SK-N-SH treated with all-trans-retinoic acid at 6 μM for 48 hours (cell line): ENCODE measurements at regions not wholly inside any gene's neighbourhood (a gene's known extent, or its start where the extent isn't known, plus 50 kb on each side); places are given as distances from the start of the nearest gene placed in this dataset.

Experiments used
- ARNTL ChIP-seq: fragments of 450-650 bp; formaldehyde crosslinking; IDR thresholded peaks from 2 replicates; pipeline ENCODE4 v1.5.0; 2020; ENCODE audit warnings: low read depth, mild to moderate bottlenecking, moderate library complexity, borderline replicate concordance
- CSDC2 ChIP-seq: fragments of 250-450 bp; sonication (Bioruptor Pico); IDR thresholded peaks from 2 replicates; pipeline ENCODE4 v1.5.0; 2020; ENCODE audit warnings: mild to moderate bottlenecking, moderate library complexity
- CSRNP3 ChIP-seq: fragments of 250-450 bp; sonication (Bioruptor Pico); IDR thresholded peaks from 2 replicates; pipeline ENCODE4 v1.5.1; 2021; ENCODE audit warnings: mild to moderate bottlenecking, moderate library complexity
- GLIS3 ChIP-seq: fragments of 250-450 bp; sonication (Bioruptor Pico); IDR thresholded peaks from 2 replicates; pipeline ENCODE4 v1.5.0; 2020; ENCODE audit warnings: mild to moderate bottlenecking, moderate library complexity
- ISL1 ChIP-seq: fragments of 250-450 bp; sonication (Bioruptor Pico); IDR thresholded peaks from 2 replicates; pipeline ENCODE4 v2.1.2; 2022; ENCODE audit warnings: mild to moderate bottlenecking, moderate library complexity
- POU6F1 ChIP-seq: fragments of 250-450 bp; sonication (Bioruptor Pico); IDR thresholded peaks from 2 replicates; pipeline ENCODE4 v1.8.0; 2021; ENCODE audit warnings: low read depth, mild to moderate bottlenecking, moderate library complexity, borderline replicate concordance
- PPARA ChIP-seq: fragments of 250-450 bp; sonication (Bioruptor Pico); IDR thresholded peaks from 2 replicates; pipeline ENCODE4 v1.5.0; 2020; ENCODE audit warnings: mild to moderate bottlenecking, borderline replicate concordance
- RARB ChIP-seq: fragments of 250-450 bp; sonication (Bioruptor Pico); IDR thresholded peaks from 2 replicates; pipeline ENCODE4 v1.8.0; 2021; ENCODE audit warnings: mild to moderate bottlenecking, moderate library complexity
- SNAI2 ChIP-seq: fragments of 250-450 bp; sonication (Bioruptor Pico); IDR thresholded peaks from 2 replicates; pipeline ENCODE4 v1.5.0; 2020; ENCODE audit warnings: mild to moderate bottlenecking, moderate library complexity
- TCF4 ChIP-seq: fragments of 250-450 bp; sonication (Bioruptor Pico); IDR thresholded peaks from 2 replicates; pipeline ENCODE4 v1.8.0; 2021; ENCODE audit warnings: mild to moderate bottlenecking, moderate library complexity, borderline replicate concordance
- ZNF565 ChIP-seq: fragments of 450-650 bp; formaldehyde crosslinking; conservative IDR thresholded peaks from 2 replicates; pipeline ENCODE4 v1.5.0; 2020; ENCODE audit warnings: low read depth, mild to moderate bottlenecking, moderate library complexity
- ZNF8 ChIP-seq: fragments of 450-650 bp; formaldehyde crosslinking; IDR thresholded peaks from 2 replicates; pipeline ENCODE4 v1.5.0; 2020; ENCODE audit warnings: mild to moderate bottlenecking, moderate library complexity
- TF ChIP-seq, protein P1 (sequence below): fragments of 250-450 bp; sonication (Bioruptor Pico); IDR thresholded peaks from 2 replicates; pipeline ENCODE4 v1.8.0; 2020; ENCODE audit warnings: mild to moderate bottlenecking, moderate library complexity, borderline replicate concordance

GRCh38 chr16:46482895-46483294 is 138.3 kb downstream of the SHCBP1 start:
- TF ChIP-seq TCF4 (no peak), GLIS3 (CRISPR knock-in tag) (no peak), CSDC2 (CRISPR knock-in tag) (no peak), POU6F1 (CRISPR knock-in tag) (no peak), ARNTL (CRISPR knock-in tag) (no peak), SNAI2 (CRISPR knock-in tag) (no peak), ZNF565 (CRISPR knock-in tag) (no peak), CSRNP3 (CRISPR knock-in tag) (no peak), PPARA (CRISPR knock-in tag) (no peak), ZNF8 (CRISPR knock-in tag) (no peak), ISL1 (no peak), RARB (no peak)
- TF ChIP-seq, protein P1, sequence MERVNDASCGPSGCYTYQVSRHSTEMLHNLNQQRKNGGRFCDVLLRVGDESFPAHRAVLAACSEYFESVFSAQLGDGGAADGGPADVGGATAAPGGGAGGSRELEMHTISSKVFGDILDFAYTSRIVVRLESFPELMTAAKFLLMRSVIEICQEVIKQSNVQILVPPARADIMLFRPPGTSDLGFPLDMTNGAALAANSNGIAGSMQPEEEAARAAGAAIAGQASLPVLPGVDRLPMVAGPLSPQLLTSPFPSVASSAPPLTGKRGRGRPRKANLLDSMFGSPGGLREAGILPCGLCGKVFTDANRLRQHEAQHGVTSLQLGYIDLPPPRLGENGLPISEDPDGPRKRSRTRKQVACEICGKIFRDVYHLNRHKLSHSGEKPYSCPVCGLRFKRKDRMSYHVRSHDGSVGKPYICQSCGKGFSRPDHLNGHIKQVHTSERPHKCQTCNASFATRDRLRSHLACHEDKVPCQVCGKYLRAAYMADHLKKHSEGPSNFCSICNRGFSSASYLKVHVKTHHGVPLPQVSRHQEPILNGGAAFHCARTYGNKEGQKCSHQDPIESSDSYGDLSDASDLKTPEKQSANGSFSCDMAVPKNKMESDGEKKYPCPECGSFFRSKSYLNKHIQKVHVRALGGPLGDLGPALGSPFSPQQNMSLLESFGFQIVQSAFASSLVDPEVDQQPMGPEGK (CRISPR knock-in tag): no peak
